Tibial nerve (tissue), 4 donors: ENCODE measurements at regions not wholly inside any gene's neighbourhood (a gene's known extent, or its start where the extent isn't known, plus 50 kb on each side); places are given as distances from the start of the nearest gene placed in this dataset.

Experiments
- EP300 ChIP-seq, 2 donors: sonication (generic); formaldehyde crosslinking; IDR thresholded peaks; one replicate each; pipeline ENCODE4 v1.6.1; 2017; ENCODE audit warnings: antibody characterized with exemption in 2 of 2, mild to moderate bottlenecking in 1 of 2
- TF ChIP-seq, protein P1 (sequence below), 5 experiments: fragments of 200-600 bp in 3 of 5; fragments of 450-650 bp in 2 of 5; sonication (generic) in 3 of 5; IDR thresholded peaks; one replicate each; pipeline ENCODE4 v1.5.1; 2016 to 2019; ENCODE audit warnings: antibody characterized with exemption in 5 of 5, mild to moderate bottlenecking in 3 of 5, moderate library complexity in 2 of 5

DNA sequence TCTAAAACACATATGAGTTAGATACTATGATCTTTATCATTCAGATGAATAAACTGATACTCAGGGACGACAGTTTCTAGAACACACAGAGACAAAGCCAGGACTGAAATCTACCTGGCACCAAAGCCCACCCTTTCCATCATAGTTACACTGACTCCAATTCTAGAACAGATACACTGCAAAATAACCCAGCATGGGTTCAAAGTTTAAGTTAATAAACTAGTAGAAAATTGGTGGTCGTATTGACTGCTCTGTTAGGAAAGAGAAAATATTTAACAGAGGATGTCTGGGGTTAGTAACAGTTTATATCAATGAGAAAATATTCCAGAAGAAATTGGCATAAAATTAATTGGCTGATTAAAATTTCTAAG lies 60.8 kb upstream of the BCL9 start:
- TF ChIP-seq, protein P1, sequence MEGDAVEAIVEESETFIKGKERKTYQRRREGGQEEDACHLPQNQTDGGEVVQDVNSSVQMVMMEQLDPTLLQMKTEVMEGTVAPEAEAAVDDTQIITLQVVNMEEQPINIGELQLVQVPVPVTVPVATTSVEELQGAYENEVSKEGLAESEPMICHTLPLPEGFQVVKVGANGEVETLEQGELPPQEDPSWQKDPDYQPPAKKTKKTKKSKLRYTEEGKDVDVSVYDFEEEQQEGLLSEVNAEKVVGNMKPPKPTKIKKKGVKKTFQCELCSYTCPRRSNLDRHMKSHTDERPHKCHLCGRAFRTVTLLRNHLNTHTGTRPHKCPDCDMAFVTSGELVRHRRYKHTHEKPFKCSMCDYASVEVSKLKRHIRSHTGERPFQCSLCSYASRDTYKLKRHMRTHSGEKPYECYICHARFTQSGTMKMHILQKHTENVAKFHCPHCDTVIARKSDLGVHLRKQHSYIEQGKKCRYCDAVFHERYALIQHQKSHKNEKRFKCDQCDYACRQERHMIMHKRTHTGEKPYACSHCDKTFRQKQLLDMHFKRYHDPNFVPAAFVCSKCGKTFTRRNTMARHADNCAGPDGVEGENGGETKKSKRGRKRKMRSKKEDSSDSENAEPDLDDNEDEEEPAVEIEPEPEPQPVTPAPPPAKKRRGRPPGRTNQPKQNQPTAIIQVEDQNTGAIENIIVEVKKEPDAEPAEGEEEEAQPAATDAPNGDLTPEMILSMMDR (IDR thresholded peaks at IDR 0.05), result no peak
- no peak for TF ChIP-seq EP300 (IDR thresholded peaks at IDR 0.05)
